ENCODE measurements at regions not wholly inside any gene's neighbourhood (a gene's known extent, or its start where the extent isn't known, plus 50 kb on each side); places are given as distances from the start of the nearest gene placed in this dataset.
"Not testable (repeated sequence)": the region's sequence is repeated elsewhere in the genome, so short reads cannot be mapped to it uniquely, and the experiment has no call there.

- no peak for DNase-seq (ENCODE audit: low spot score)
Observed at GRCh38 chr7:114180556-114181266, 233.9 kb upstream of the FOXP2 start.

DNA sequence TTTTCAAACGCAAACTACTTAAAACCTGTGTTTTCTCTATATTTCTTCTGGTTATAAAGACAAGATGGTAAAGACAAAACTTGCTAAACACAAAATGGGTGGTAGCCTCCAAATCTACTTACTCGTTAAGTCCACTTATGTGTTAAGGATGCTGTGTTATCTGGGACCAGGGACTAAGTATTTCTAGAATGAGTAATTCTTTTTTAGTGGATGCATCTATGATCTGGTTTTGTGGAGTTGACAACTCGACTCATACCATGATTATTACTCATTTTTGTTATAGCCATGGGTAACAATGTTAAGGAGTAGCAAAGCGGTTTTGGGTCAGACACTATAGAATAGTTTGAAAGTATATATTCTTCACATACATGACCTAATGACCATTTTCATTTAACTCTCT lies 239.5 kb upstream of the FOXP2 start:
- DNase-seq (ENCODE audit: low spot score): no peak

DNA sequence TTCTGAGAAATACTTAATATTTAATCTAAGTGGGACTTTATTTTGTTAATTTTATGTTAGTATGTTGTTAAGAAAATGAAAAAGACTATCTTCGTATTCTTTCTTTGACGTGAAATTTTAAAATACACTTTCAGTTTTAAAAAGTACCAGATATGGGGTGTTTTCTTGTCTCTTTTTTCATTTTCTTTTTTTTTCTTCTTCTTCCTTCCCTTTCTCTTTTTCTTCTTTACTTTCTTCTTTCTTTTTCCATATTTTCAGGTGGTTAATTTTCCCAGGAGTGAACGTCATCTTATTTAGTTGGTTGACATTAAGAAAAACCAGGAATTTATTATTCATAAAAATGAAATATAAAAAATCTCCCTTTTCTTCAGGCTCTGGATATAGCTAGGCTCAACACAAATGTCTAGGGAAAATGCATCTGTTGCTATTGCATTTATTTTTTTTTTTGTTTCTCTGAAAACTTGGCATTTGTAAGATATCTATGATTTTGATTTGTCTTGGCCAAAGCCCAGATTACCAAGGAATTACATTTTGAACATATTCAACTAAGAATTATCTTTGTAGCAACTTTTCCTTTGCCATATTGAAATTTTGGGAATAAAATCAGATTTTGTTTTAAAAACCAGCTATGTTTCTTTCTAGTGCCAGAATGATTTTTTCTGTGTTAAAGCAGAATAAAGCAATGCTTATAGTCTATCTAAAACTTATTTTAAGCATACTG lies 241.3 kb upstream of the FOXP2 start:
- no peak for DNase-seq (ENCODE audit: low spot score)

GRCh38 chr7:114169389-114169788 lies 245.2 kb upstream of the FOXP2 start:
- not testable (repeated sequence) for DNase-seq (ENCODE audit: low spot score)

DNA sequence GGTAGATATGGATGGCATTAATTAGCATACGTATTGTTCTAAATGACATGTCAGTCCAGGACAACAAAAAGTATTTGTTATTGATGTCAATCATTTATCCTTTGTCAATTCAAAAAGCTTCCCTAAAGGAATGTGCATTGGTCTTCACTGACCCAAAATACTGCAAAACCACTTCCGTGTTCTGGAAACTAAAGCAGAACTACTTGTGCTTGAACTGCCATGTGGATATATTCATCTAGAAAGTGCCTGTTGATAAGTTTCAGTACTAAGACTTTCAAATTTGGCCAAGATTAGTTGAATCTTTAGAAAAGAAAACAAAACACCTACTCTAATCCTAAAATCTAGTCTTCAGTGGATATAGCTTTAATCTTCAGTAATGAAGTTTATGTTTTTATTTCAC lies 242.1 kb upstream of the PPP1R3A start:
- DNase-seq (ENCODE audit: low spot score): no peak

DNA sequence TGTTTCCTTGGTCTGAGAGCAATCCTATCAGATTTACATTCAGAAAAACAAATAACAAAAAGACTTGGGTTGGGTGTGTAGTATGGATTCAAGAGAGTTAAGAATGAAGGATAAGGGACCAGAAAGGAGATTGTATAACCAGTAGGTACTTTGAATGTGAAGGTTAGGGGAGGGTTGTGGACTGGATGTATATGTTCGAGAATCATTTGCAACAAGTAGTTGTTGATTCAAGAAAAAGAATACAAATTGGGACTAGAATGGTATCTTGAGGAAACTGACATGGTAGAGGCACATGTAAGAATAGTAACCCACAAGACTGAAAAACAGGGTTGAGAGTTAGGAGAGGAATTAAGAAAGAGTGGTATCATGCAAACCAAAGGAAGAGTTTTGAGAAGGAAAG lies 240.0 kb upstream of the PPP1R3A start:
- no peak for DNase-seq (ENCODE audit: low spot score)

DNA sequence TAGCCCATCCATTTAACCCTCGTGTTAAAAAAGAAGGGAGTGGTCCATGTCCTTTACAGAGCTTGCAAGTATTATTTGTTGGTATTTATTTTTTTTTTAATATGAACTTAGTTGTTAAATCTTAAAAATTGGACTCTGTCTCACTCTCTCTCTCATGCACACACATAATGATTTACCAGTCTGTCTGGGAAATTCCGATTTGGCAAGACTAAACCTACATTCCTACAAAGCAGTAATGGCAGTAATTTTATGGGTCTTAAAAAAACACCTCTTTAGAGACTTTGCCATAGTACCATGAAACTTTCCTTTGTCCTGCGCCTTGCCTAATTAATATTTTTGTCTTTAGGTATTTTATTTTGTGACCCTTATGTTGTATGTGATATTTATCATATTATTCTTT lies 239.5 kb upstream of the PPP1R3A start:
- DNase-seq (ENCODE audit: low spot score): no peak

GRCh38 chr7:114156178-114156577 lies 237.4 kb upstream of the PPP1R3A start:
- DNase-seq (ENCODE audit: low spot score): no peak

- no peak for DNase-seq (ENCODE audit: low spot score)
Observed at GRCh38 chr7:114155116-114156110, 236.6 kb upstream of the PPP1R3A start.

DNA sequence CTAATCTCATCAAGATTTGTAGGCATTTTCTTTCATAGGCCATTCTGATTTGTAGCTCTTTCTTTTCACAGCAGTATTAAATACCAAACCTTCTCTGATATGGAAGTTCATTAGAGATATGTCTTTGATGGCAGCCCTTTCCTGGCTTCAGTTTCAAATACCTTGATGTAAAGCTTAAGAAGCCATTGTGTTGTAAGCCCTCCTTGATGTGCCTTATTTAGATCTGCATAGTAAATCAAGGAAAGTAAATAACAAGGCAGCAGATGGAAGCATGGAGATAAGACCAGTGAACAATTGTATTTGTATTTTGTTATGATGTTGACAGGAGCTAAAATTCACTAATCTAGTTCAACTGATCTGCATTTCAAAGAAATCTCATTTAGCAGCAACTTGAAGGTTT lies 234.9 kb upstream of the PPP1R3A start:
- DNase-seq (ENCODE audit: low spot score): no peak

DNA sequence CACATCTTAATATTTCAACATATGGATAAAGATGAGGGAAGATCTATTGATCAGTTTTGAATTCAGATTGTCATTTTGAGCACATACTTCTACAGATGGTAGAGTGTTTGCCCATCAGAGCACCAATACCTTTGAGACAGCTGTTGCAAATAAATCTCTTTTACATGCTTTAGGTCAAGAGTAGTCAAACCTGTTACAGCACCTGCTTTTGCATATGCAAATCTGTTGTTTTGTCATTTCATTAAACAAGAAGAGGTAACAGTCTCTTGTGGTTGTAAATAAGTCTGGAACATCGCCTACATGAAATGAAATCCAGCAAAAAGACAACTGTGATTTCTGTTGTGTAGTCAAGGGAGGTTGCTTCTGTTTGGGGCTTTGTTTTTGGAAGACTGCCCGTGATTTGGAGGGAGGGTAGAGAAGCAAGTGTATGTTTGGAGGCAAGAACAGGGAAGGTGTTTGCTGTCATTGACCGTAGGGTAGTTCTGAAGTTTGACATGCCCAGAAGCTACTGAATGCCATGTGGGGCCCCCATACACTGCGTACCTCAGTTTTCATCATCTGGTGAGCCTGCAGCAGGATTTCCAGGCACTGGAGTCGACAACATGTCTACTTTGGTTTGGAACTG lies 233.6 kb upstream of the PPP1R3A start:
- no peak for DNase-seq (ENCODE audit: low spot score)

GRCh38 chr7:114151777-114152176 lies 233.0 kb upstream of the PPP1R3A start:
- no peak for DNase-seq (ENCODE audit: low spot score)

GRCh38 chr7:114150689-114151088 lies 231.9 kb upstream of the PPP1R3A start:
- DNase-seq (ENCODE audit: low spot score): no peak

DNA sequence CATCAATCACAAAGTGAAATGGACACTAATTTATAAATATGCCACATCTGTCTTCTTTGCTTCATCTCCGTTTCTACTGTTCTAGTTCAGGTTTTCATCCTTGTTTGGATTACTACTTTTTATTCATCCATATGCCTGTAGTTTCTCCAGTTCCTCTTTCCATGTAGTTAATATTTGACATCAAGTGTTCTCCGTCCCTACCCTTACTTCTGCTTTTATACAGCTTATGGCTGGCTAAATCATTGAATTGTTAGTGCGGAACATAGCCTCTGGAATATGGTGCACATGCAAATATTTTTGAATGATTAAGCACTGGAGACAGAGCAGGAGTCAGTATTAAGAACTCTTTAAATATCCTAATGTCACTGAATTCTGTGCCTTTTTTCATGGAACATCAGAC lies 230.0 kb upstream of the PPP1R3A start:
- DNase-seq (ENCODE audit: low spot score): no peak

DNA sequence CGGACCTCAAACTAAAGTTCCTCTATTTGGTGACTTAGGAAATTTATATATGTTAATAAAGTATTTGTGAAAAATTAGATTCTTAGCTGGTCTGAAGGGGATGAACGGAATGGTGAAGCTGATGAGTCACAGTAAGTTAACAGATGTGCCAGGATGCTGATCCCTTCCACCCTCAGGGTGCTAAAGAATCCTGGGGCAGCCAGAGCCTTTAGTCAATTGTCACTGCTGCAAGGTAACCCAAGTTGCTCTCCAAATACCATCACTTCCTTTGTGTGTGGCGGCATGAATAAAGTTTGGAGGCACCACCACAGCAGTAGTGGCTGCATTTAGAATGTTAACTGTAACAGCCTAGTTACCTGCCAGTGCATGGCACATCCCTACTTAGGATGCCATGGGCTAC lies 222.6 kb upstream of the PPP1R3A start:
- DNase-seq (ENCODE audit: low spot score): no peak

GRCh38 chr7:114140561-114140960 lies 221.8 kb upstream of the PPP1R3A start:
- no peak for DNase-seq (ENCODE audit: low spot score)

- not testable (repeated sequence) for DNase-seq (ENCODE audit: low spot score)
Observed at GRCh38 chr7:114139690-114140089, 220.9 kb upstream of the PPP1R3A start.

DNA sequence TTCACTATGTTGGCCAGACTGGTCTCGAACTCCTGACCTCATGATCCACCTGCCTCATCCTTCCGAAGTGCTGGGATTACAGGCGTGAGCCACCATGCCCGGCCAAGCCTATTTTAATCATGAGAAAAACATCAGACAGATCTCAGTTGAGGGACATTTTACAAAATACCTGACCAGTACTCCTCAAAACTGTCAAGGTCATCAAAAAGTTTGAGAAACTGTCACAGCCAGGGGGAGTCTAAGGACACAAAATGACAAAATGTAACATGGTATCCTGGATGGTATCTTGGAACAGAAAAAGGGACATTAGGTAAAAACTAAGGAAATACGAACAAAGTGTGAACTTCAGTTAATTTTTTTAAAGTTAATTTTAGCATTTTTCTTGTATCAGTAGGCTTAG lies 219.8 kb upstream of the PPP1R3A start:
- no peak for DNase-seq (ENCODE audit: low spot score)

DNA sequence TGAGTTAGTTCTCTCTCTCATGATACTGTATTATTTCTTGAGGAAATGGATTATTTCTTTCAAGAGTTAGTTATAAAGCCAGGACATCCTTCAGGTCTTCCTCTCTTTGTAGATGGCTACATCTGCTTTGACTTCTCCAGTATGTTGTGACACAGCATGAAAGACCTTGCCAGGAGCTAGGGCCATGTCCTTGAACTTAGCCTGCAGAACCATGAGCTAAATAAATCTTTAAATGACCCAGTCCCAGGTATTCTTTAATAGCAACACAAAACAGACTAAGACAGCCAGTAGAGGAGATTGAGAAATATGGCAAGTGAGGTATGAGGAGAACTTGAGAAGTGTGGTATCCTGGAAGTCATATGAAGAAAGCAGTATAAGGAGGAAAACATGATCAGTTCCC lies 214.9 kb upstream of the PPP1R3A start:
- DNase-seq (ENCODE audit: low spot score): no peak

DNA sequence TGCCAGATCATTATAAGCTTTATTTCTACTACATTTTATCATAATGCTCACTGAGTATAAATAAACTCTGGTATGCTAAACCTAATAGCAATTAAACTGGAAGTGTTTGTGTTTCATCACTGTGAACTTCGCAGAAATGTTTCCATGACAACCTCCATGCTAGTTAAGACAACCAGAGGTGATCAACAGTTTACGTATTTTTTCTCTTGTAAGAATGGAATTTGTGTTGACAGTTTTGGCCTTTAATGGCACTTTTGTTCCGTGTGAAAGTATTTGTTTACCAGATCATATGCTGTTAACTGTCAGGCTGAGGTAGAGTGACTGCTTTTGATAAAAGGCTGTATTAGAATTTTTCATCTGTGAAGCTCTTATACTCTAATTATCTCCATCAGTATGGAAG lies 212.1 kb upstream of the PPP1R3A start:
- DNase-seq (ENCODE audit: low spot score): no peak

- DNase-seq (ENCODE audit: low spot score): no peak
Observed at GRCh38 chr7:114128880-114129279, 210.1 kb upstream of the PPP1R3A start.

DNA sequence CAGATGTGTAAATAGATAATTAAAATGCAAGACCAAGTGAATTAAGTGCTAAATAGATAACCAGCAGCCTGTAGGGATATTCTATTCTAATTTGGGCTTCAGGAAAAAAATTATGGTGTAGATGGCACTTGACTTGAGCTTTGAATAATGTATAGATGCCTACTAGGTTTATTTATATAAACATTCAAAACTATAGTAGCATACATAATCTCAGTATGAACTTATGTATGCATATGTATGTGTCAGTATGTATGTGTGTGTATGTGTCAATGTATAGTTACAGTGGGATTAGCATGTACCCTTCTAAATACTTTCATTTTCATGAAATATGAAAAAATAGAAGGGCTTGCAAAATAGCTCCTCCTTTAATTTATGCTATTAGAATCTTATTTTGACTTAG lies 207.3 kb upstream of the PPP1R3A start:
- no peak for DNase-seq (ENCODE audit: low spot score)

All from putamen (tissue), 1 donor.